Peyer's patch (tissue), 4 donors: ENCODE measurements at regions not wholly inside any gene's neighbourhood (a gene's known extent, or its start where the extent isn't known, plus 50 kb on each side); places are given as distances from the start of the nearest gene placed in this dataset.

Experiments
- CTCF ChIP-seq, 6 experiments: fragments of 450-650 bp in 4 of 6; fragments of 200-600 bp in 2 of 6; sonication (generic) in 1 of 6; IDR thresholded peaks; one replicate each; pipeline ENCODE4 v1.5.1; 2017 to 2019; ENCODE audit warnings: antibody characterized with exemption in 6 of 6, mild to moderate bottlenecking in 3 of 6, moderate library complexity in 1 of 6
- POLR2A ChIP-seq, 2 donors: fragments of 450-650 bp; IDR thresholded peaks; one replicate each; pipeline ENCODE4 v1.5.1; 2017; ENCODE audit warnings: antibody characterized with exemption in 2 of 2, mild to moderate bottlenecking in 2 of 2, moderate library complexity in 2 of 2

- TF ChIP-seq CTCF (IDR thresholded peaks at IDR 0.05) (no peak), POLR2A (IDR thresholded peaks at IDR 0.05) (no peak)
Measured at GRCh38 chr18:54684784-54685183, 93.7 kb downstream of the DYNAP start.
